Fibroblast of upper back skin (primary cell): ENCODE measurements at regions not wholly inside any gene's neighbourhood (a gene's known extent, or its start where the extent isn't known, plus 50 kb on each side); places are given as distances from the start of the nearest gene placed in this dataset.

Experiments
- DNase-seq: peaks from one replicate; pipeline ENCODE4 v3.0.0-alpha.2; 2013

DNA sequence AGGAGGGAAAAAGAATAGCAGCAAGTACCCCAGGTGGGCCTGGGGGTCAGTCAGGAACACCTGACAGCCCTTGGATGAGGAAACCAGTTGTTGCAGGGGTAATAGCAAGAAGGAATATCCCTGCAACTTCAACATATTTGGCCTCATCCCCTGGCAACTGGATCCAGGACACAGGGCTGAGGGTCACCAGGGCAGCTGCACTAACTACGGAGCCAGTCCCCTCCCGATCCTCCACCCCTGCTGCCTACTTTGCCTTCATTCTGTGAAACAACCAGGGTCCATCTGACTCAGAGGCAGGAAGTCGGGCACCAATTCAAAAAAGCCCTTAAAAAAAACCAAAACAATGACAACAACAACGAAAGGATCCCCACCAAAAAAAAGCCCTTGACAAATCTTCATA is 52.9 kb downstream of the FRMPD3 start:
- no peak for DNase-seq

GRCh38 chrX:107504006-107504405 is 54.6 kb downstream of the FRMPD3 start:
- no peak for DNase-seq

DNA sequence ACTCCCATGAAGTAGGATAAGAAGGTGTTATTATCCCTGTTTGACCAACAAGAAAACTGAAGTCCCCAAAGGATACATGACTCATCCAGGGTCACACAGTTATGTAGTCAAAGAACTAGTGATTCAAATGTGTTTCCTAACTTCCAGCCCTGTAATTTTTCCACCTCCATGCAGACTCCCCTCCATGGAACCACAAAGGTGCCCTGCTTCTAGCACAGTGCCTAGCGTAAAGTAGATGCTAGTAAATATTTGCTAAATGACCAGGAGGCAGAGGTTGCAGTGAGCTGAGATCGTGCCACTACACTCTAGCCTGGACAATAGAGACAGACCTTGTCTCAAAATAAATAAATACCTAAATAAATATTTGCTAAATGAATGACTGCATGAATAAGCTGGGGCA is 55.8 kb downstream of the FRMPD3 start:
- DNase-seq: no peak

GRCh38 chrX:107506596-107507031 is 57.2 kb downstream of the FRMPD3 start:
- no peak for DNase-seq

GRCh38 chrX:107507093-107507743 is 57.8 kb downstream of the FRMPD3 start:
- no peak for DNase-seq

DNA sequence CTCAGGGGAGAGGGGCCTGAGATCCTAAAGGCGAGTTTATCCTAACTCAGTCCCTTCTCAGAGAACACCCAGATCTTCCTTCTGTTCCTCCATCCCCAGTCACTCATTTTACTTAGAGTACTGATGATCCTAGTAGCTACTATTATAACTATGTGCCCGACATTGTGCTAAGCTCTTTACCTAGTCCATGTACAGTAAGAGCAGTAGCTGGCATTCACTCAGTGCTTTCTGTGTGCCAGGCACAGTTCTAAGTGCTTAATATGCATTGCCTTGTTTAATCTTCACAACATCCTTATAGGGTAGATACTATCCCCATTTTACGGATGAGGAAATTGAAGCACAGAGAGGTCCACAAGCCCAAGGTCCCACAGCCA is 58.3 kb downstream of the FRMPD3 start:
- DNase-seq: no peak

DNA sequence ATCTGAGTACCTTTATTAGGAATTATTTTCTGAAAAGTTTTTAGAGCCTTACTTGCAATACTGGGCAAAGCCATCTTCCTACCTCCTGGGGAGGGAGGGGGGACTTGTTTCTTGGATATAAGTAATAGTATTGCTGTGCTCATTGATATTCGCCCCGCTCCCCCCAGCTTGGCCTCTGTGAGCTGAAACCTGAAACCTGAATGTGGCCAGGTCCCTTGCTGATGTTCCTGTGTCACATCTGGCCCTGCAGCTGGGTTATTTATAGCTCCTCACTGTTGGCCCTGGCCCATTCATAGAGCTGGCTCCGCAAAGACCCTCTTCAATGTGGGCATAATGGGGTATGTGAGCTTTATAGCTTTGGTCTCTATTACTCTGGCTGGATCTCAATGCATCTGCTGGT is 59.5 kb downstream of the FRMPD3 start:
- no peak for DNase-seq

- no peak for DNase-seq
These were observed 65.5 kb downstream of the FRMPD3 start for GRCh38 chrX:107514944-107515343.

GRCh38 chrX:107521877-107522586 is 72.6 kb downstream of the FRMPD3 start:
- no peak for DNase-seq

- DNase-seq: no peak
These were observed 73.4 kb downstream of the FRMPD3 start for GRCh38 chrX:107522901-107523300.

DNA sequence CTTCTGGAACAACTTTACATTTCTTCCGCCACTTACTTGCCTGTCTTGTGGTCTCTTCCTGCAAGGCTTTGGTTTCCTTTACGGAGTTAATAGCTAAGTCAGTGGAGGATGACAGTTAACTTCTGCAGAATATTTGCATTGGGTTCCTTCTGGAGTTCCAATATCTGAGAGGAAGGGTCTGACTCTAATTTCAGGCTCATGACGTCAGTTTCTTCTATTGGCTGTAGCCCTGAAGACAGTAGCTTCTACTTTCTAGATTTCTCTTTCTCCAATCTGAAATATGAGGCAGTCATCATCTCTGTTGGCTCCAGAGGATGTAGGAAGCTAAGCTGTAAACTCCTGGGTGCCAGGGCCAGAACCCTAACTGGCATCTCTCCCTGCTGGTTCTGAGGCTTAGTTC is 76.7 kb downstream of the FRMPD3 start:
- no peak for DNase-seq

DNA sequence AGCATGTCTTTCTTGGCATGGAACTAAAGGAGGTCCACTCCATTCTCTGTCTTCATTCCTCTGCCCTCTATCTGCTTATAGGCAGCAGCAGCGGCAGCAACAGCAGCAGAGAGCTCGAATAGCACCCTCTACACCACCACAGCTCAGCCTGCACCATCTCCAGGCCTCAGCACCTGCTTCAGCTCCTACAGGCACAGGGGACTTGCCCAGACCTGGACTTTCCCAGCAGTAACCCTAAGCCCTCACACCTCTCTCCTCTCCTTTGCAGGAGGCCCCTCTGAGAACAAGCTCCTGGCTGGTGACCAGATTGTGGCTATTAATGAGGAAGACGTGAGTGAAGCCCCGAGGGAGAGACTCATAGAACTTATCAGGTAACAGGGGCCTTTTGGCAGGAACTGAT is 80.7 kb downstream of the FRMPD3 start:
- no peak for DNase-seq

DNA sequence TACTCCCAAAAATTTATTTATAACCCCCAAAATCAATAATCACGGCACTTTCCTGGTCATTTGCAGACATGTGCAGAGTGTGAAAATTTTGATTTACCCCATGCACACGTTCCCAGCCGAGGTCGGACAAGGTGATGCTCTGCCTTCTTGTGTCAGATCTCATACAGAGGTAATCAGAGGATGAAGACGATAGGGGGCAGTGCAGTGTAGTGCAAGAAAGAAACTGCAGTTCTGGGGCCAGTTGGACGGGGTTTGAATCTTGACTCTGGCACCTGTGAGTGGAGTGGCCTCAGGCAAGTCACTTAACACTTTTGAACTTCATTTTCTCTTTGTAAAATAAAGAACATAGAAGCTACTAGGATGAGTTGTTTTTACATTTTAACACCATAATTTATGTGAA is 88.4 kb downstream of the FRMPD3 start:
- DNase-seq: peak; percentile 49

GRCh38 chrX:107541244-107541643 is 87.1 kb upstream of the PRPS1 start:
- DNase-seq: peak; percentile 34

GRCh38 chrX:107542040-107542439 is 86.3 kb upstream of the PRPS1 start:
- no peak for DNase-seq

GRCh38 chrX:107542500-107542899 is 85.8 kb upstream of the PRPS1 start:
- DNase-seq: peak; percentile 38

DNA sequence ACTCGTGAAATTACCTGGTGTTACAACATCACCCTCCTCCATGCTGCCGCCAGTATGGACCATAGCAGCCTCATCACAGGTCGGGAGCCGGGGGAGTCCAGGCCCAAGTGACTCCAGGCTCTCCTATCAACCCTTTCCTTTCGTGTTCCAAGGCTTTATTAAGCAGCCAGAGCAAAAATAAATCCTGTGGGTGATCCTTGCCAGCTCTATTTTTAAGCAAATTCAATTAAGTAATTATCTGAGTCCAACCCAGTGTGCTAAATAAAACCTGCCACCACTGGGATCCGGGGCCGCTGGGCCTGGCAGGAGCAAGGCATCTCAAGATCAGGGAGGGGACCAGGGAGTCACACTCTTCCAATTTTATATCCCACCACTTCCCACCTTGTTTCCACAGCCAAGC is 80.7 kb upstream of the PRPS1 start:
- DNase-seq: no peak

- no peak for DNase-seq
These were observed 79.5 kb upstream of the PRPS1 start for GRCh38 chrX:107548775-107549174.

GRCh38 chrX:107549504-107549903 is 78.8 kb upstream of the PRPS1 start:
- no peak for DNase-seq

- no peak for DNase-seq
These were observed 76.8 kb upstream of the PRPS1 start for GRCh38 chrX:107551546-107551945.

DNA sequence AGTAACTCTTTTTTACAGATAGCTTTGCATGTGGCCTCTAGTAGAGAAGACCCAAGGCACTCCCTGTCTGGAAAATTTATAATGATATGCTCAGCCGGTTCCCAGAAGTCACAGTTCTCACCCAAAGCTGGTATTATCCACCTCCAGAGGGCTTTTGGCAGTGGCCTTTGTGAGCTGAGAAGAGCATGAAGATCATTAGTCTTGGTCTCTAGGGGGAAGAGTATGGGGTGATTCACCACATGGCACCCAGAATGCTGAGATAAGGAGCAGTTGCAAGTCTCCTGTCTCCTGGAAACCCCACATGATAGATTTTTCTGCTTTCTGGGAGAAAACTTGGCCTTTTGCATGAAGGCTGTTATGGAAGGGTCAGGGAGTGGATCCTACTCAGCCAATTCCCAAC is 75.4 kb upstream of the PRPS1 start:
- peak; percentile 10 for DNase-seq

DNA sequence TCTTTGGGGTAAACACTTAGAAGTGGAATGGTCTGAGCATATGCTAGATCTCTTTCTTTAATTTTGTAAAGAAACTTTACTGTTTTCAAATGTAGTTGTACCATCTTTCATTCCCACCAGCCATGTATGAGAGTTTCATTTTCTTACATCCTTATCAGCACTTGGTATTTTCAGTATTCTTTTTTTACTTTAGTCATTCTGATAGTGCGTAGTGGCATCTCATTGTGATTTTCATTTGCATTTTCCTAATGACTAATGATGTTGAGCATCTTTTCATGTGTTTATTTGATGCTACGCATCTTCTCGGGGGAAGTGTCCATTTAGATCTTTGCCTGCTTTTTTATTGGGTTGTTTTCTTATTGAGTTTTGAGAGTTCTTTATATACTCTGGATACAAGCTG is 71.3 kb upstream of the PRPS1 start:
- no peak for DNase-seq

DNA sequence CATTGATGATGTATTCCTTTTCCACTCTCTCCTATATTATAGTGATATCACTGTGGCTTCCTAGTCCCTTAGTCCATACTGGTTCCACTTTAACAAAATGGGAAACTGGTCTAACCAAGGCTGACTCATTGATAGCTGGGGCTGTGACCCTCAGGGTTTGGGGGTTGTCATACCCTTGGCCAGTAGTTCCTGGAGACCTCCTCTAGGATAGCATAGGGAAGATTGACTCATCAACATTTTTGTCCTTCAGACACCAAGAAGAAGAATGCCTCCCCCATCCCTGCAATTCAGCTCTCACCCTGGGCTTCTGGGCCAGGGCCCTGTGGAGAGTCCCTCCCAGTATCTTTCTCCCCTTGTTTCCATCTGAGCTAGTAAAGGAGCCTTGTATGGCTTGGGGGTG is 68.8 kb upstream of the PRPS1 start:
- DNase-seq: peak; percentile 65

DNA sequence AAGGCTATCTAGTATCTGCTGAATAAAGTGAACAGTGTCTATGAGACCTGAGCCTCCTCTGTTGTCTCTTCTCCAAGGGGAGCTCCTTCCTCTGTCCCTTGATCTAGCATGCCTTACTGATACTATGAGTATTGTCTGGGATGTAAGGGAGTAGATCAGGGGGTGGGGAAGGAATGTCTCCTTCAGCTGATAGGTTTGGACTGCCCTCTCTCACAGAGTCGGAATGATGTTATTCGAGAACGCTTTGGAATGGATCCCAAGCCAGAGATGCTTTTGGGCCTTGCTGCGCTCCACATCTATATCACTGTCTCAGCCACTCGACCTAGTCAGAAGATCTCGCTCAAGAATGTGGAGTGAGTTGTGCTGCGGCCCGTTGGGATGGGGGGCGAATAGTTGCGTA is 68.3 kb upstream of the PRPS1 start:
- DNase-seq: peak; percentile 70

GRCh38 chrX:107560980-107561379 is 67.3 kb upstream of the PRPS1 start:
- peak; percentile 11 for DNase-seq
